GM19324 (cell line): ENCODE measurements at regions not wholly inside any gene's neighbourhood (a gene's known extent, or its start where the extent isn't known, plus 50 kb on each side); places are given as distances from the start of the nearest gene placed in this dataset.

Experiments
- ATAC-seq: cut with Tn5 transposase; IDR thresholded peaks from one replicate; pipeline ENCODE4 v1.9.1; 2021; ENCODE audit warnings: mild to moderate bottlenecking, moderate library complexity; ENCODE audit not compliant: unreplicated experiment, low FRiP score

- ATAC-seq = no peak
Measured at GRCh38 chr6:98239057-98239456, 595.3 kb upstream of the POU3F2 start.

DNA sequence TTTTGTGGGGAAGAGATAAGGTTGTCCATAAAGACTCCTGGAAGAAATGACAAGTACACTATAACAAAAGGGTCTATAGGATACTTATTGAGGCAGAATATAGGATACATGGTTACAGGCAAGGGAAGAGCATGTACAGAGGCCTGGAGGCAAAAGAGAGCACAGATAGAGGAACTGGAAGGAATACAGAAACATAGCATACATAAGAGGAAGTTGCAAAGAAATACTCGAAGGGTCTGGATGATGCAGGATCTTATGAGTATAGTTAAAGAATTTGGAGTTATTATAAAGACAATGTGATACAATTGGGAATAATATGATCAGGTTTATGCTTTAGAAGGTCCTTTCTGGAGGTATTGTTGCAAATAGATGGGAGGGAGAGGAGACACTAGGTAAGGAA, 592.7 kb upstream of the POU3F2 start:
- no peak for ATAC-seq

- ATAC-seq = no peak
Measured at GRCh38 chr6:98254624-98255023, 579.8 kb upstream of the POU3F2 start.

DNA sequence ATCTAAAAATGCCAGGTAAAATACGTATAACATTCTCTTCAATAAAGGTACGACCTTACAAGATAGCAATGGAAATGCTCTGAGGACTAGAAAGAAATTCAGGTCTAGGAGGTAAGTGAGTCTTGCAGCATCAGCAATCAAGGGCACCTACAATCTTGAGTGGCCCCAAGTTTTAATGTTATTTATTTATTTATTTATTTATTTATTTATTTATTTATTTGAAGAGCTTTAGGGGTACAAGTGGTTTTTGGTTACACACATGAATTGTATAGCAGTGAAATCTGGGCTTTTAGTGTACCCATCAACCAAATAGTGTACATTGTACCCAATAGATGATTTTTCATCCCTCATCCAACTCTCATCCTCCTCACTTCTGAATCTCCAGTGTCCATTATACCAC, 574.0 kb upstream of the POU3F2 start:
- no peak for ATAC-seq

DNA sequence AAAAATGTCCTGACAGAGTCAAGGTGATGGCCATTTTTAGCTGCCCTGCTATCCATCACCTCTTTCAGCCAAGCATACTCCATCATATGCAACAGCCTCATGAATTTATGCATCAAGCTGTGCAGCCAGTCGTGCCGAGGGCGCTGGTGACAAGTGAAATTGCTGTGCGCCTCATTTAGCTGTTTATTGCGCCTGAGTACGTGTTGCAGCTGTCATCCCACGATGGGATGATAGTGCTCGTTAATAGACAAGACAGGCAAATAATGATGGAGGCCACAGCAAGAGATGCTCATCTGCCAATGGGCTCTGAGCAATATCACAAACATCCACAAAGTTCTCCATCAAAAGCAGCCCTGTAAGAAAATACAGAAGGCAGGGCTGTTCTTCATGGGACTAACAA, 562.3 kb upstream of the POU3F2 start:
- ATAC-seq = no peak

GRCh38 chr6:98274691-98275090, 559.7 kb upstream of the POU3F2 start:
- no peak for ATAC-seq

GRCh38 chr6:98280492-98280891, 553.9 kb upstream of the POU3F2 start:
- no peak for ATAC-seq

- ATAC-seq = no peak
Measured at GRCh38 chr6:98286620-98287019, 547.8 kb upstream of the POU3F2 start.

- no peak for ATAC-seq
Measured at GRCh38 chr6:98287876-98288275, 546.5 kb upstream of the POU3F2 start.

DNA sequence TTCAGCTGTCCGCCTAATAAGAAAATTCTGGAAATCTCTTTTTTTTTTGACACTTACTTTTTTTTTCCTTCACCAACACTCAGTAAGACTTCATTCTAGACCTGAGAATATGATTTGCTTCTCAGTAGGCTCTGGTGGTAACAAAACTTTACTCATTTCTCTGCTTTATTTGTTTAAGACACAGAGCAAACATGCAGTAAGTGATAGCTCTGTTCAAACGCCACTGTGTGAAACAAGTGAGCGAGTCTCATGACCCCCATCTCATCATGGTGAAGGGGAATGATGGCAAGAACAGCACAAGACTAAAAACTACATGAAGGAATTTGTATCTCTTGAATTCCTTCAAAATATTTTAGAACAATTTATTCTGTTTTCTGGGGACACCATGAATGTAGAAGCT, 541.6 kb upstream of the POU3F2 start:
- no peak for ATAC-seq

- no peak for ATAC-seq
Measured at GRCh38 chr6:98295515-98296175, 538.7 kb upstream of the POU3F2 start.

DNA sequence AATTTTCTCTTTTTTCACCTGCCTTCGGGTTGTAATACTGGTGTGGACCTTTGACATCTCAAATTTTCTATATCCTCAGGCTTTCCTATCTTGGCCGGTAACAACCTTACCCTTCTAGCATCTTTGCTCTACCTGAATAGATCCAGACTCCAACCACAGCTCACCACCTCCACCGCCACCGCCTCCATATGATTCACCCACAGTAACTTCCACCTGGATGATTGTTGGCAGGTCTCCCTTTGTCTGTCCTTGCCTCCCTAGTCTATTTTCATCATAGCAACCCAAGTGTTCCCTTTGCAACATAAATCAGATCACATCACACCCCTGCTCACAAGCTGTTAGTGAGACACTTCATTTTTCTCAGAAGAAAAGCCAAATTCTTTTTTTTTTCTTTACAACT, 525.8 kb upstream of the POU3F2 start:
- no peak for ATAC-seq

GRCh38 chr6:98310443-98310842, 523.9 kb upstream of the POU3F2 start:
- ATAC-seq = no peak

DNA sequence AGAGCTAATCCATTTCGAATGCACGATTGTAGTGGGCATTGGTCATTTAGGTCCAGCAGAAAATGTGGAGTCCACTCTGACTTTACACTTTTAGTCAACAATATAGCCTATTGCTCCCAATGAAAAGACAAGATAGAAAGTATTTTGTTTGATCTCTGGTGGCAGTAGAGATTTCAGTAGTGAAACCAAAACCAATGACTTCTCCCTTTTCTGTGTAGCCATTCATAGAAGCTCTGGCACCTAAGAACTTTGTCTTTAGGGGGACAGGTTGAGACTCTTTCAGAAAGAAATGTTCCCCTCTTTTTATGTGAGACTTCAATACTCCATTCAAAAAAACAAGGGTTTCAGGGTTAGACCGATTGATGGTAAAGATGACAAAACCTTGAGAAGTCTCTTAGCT, 510.8 kb upstream of the POU3F2 start:
- peak; percentile 86 for ATAC-seq

DNA sequence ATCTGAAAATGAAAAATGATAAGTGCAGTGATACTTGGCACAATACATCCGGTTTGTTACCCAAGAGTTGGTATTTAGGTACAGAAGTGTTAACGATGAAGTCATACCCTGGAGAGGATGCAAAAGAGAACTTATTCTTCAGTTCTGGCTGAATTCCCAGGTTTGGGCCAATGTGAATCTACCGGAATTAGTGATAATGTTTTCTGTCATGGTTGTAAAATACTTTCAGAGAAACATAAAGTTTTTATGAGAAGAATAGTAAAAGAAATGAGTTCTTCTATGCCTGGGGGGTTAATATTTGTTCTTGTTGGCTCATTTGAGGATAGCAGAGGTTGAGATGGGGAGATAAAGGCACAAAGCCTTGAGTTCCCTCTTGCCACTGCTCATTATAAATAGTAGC, 509.9 kb upstream of the POU3F2 start:
- ATAC-seq = no peak

DNA sequence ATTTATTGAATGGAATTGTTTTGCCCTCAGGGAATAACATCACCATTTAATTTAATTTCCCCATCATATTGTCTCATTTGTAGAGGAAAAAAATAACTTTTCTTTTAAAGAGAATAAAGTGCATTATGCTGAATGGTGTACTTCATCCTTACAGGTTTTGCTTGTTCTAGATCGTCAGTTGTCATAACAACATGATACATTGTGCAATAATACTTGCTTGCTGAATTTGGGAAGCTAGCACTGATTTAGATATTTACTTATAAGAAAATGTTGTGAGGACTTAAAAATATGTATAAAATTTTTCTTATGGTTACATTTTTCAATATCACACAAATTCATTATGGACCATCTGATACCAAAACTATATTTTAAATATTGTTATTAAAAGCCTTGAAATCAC, 509.0 kb upstream of the POU3F2 start:
- ATAC-seq = no peak

DNA sequence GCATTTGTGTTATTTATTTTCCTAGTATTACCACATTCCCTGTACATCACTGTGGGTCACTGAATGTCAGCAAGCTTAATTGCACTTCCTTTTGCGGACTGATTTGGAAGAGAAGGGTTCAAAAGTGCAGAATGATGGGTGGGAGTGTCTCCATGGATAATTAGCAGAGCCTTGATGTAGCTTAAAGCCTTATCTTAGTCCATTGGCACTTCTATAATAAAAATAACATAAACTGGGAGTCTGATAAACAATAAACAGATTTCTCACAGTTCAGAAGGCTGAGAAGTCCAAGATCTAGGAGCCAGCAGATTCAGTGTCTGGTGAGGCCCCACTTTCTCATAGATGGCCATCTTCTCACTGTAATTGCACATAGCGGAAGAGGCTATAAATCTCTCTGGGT, 501.1 kb upstream of the POU3F2 start:
- no peak for ATAC-seq

GRCh38 chr6:98335594-98335993, 498.8 kb upstream of the POU3F2 start:
- no peak for ATAC-seq

DNA sequence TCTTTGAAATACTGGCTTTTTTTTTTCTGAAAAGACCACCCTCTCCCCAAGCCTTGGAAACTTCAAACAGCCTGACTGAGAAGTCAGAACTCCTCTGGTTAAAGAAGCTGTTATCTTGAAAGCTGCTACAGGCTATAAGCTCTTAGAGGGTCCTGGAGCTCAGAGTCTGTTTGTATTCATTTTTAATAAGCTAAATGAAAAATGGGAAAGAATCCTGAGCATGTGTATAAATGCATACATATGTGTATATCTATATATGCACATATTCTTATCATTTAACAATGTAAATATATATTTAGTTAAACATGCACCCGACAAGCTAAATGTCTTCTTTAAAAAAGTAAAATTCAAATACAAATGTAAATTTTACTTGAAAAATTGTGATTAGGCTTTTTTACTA, 494.9 kb upstream of the POU3F2 start:
- no peak for ATAC-seq

- ATAC-seq = no peak
Measured at GRCh38 chr6:98343004-98343403, 491.4 kb upstream of the POU3F2 start.

DNA sequence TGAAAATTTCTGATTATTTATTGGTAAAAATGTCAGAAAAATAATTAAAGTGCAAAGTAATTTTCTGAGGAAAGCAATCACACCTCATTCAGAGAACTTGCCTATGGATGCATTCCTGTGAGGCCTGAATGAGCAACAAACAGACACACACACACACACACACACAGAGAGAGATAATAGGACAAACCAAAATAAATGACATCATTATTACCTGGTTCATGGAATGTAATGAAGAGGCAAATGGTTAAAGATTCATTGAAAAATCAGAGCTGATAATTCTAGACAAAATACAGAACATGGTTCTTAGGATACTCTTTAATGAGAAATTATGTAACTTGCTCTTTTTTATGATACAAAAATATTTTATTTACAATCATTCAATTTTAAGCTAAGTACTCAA, 490.6 kb upstream of the POU3F2 start:
- no peak for ATAC-seq

DNA sequence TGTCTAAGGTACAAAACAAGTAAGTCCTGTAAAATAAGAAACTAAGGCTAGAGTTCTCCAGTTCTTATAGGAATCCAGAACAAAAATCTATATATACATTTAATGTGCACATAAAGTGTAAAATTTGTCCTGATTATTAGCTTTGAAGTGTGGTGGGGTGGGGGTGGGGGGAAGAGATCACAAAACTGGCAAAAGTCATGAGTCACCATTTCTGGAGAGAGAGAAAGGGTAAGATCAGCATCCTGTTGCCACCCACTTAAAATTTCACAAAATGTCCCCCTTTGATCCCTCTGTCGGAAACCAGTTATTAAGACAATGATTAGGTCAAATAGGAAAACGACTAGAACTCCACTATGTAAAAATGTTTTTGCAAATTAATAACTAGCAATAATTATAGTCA, 482.0 kb upstream of the POU3F2 start:
- no peak for ATAC-seq

GRCh38 chr6:98358173-98358572, 476.2 kb upstream of the POU3F2 start:
- no peak for ATAC-seq
